ENCODE measurements at regions not wholly inside any gene's neighbourhood (a gene's known extent, or its start where the extent isn't known, plus 50 kb on each side); places are given as distances from the start of the nearest gene placed in this dataset.

- Mint-ChIP-seq H3K27ac (no peak overlapping the region), H3K4me1 (no peaks in the 10 kb centered on the region), H3K36me3 (no peaks in the 10 kb centered on the region), H3K4me3 (no peak overlapping the region), H3K27me3 (peaks cover 0 to 3% (median 0%) of the 10 kb centered on the region in 5 donors), H3K9me3 (peaks cover 0 to 7% (median 0%) of the 10 kb centered on the region in 11 donors)
- intact Hi-C loops (cut with micrococcal nuclease): no loop called here
- ATAC-seq: no peak
- no peak for DNase-seq
- H3K27ac ChIP-seq (ENCODE audit: low read depth, low read length): no peak overlapping the region
- ChIA-PET CTCF (no interaction called here), POLR2A (no interaction called here)
- H3K4me1 ChIP-seq (ENCODE audit: control insufficient read depth in 2 of 2, insufficient read depth in 2 of 2, low read length in 2 of 2): no peaks in the 10 kb centered on the region
- no peaks in the 10 kb centered on the region for H3K9me3 ChIP-seq (ENCODE audit: control insufficient read depth in 2 of 3, low read length in 3 of 3)
- H3K36me3 ChIP-seq (ENCODE audit: control insufficient read depth in 2 of 3, insufficient read depth in 3 of 3, low read length in 3 of 3): no peaks in the 10 kb centered on the region
- no peak overlapping the region for H3K4me3 ChIP-seq (ENCODE audit: low read length)
- H3K27me3 ChIP-seq (ENCODE audit: control insufficient read depth in 2 of 2, insufficient read depth in 2 of 2, low read length in 2 of 2): no peaks in the 10 kb centered on the region
These were observed 564.0 kb downstream of the IRX1 start for GRCh38 chr5:4159681-4160080.

GRCh38 chr5:4164167-4164566 is 568.5 kb downstream of the IRX1 start:
- no peak overlapping the region for H3K4me3 ChIP-seq (ENCODE audit: low read length)
- ChIA-PET CTCF (no interaction called here), POLR2A (no interaction called here)
- no peak overlapping the region for H3K27ac Mint-ChIP-seq
- no peak overlapping the region for H3K4me3 Mint-ChIP-seq
- no peak overlapping the region for H3K27ac ChIP-seq (ENCODE audit: low read depth, low read length)
- H3K36me3 ChIP-seq (ENCODE audit: control insufficient read depth in 2 of 3, insufficient read depth in 3 of 3, low read length in 3 of 3): no peaks in the 10 kb centered on the region
- DNase-seq: no peak
- no peaks in the 10 kb centered on the region for H3K4me1 Mint-ChIP-seq
- H3K9me3 Mint-ChIP-seq: peaks cover 0 to 7% (median 0%) of the 10 kb centered on the region in 11 donors
- no peaks in the 10 kb centered on the region for H3K36me3 Mint-ChIP-seq
- no peaks in the 10 kb centered on the region for H3K4me1 ChIP-seq (ENCODE audit: control insufficient read depth in 2 of 2, insufficient read depth in 2 of 2, low read length in 2 of 2)
- H3K27me3 ChIP-seq (ENCODE audit: control insufficient read depth in 2 of 2, insufficient read depth in 2 of 2, low read length in 2 of 2): no peaks in the 10 kb centered on the region
- intact Hi-C loops (cut with micrococcal nuclease): no loop called here
- no peak for ATAC-seq
- H3K27me3 Mint-ChIP-seq: peaks cover 0 to 3% (median 0%) of the 10 kb centered on the region in 5 donors
- no peaks in the 10 kb centered on the region for H3K9me3 ChIP-seq (ENCODE audit: control insufficient read depth in 2 of 3, low read length in 3 of 3)

GRCh38 chr5:4180703-4181102 is 585.1 kb downstream of the IRX1 start:
- no peaks in the 10 kb centered on the region for H3K27me3 Mint-ChIP-seq
- no peak for DNase-seq
- Histone ChIP-seq H3K4me1 (ENCODE audit: control insufficient read depth in 2 of 2, insufficient read depth in 2 of 2, low read length in 2 of 2) (no peaks in the 10 kb centered on the region), H3K36me3 (ENCODE audit: control insufficient read depth in 2 of 3, insufficient read depth in 3 of 3, low read length in 3 of 3) (no peaks in the 10 kb centered on the region), H3K4me3 (ENCODE audit: low read length) (no peak overlapping the region), H3K27me3 (ENCODE audit: control insufficient read depth in 2 of 2, insufficient read depth in 2 of 2, low read length in 2 of 2) (no peaks in the 10 kb centered on the region), H3K9me3 (ENCODE audit: control insufficient read depth in 2 of 3, low read length in 3 of 3) (no peaks in the 10 kb centered on the region), H3K27ac (ENCODE audit: low read depth, low read length) (no peak overlapping the region)
- ChIA-PET CTCF (no interaction called here), POLR2A (no interaction called here)
- H3K36me3 Mint-ChIP-seq: peaks cover 0 to 1% (median 0%) of the 10 kb centered on the region in 5 donors
- no peak overlapping the region for H3K27ac Mint-ChIP-seq
- H3K4me3 Mint-ChIP-seq: no peak overlapping the region
- H3K9me3 Mint-ChIP-seq: peaks cover 3 to 29% (median 13%) of the 10 kb centered on the region in 11 donors
- intact Hi-C loops (cut with micrococcal nuclease): no loop called here
- no peak for ATAC-seq
- H3K4me1 Mint-ChIP-seq: no peaks in the 10 kb centered on the region

GRCh38 chr5:4182144-4182543 is 586.5 kb downstream of the IRX1 start:
- POLR2A ChIA-PET: no interaction called here
- Mint-ChIP-seq H3K27me3 (no peaks in the 10 kb centered on the region), H3K4me1 (no peaks in the 10 kb centered on the region), H3K9me3 (peaks cover 3 to 25% (median 12%) of the 10 kb centered on the region in 11 donors), H3K27ac (no peak overlapping the region), H3K4me3 (no peak overlapping the region), H3K36me3 (peaks cover 0 to 3% (median 0%) of the 10 kb centered on the region in 5 donors)
- H3K4me1 ChIP-seq (ENCODE audit: control insufficient read depth in 2 of 2, insufficient read depth in 2 of 2, low read length in 2 of 2): no peaks in the 10 kb centered on the region
- no peaks in the 10 kb centered on the region for H3K9me3 ChIP-seq (ENCODE audit: control insufficient read depth in 2 of 3, low read length in 3 of 3)
- no peaks in the 10 kb centered on the region for H3K27me3 ChIP-seq (ENCODE audit: control insufficient read depth in 2 of 2, insufficient read depth in 2 of 2, low read length in 2 of 2)
- no peak overlapping the region for H3K4me3 ChIP-seq (ENCODE audit: low read length)
- no peak for ATAC-seq
- CTCF ChIA-PET: no interaction called here
- H3K36me3 ChIP-seq (ENCODE audit: control insufficient read depth in 2 of 3, insufficient read depth in 3 of 3, low read length in 3 of 3): no peaks in the 10 kb centered on the region
- no peak for DNase-seq
- intact Hi-C loops (cut with micrococcal nuclease): no loop called here
- H3K27ac ChIP-seq (ENCODE audit: low read depth, low read length): no peak overlapping the region

DNA sequence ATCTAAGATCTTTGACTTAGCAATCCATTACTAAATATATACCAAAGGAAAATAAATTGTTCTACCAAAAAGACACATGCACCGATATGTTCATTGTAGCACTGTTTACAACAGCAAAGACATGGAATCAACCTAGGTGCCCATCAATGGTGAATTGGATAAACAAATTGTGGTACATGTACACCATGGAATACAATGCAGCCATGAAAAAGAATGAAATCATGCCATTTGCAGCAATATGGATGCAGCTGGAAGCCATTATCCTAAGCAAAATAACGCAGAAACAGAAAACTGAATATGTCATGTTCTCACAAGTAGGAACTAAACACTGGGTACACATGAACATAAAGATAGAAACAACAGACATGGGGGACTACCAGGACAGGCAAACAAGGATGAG is 589.5 kb downstream of the IRX1 start:
- H3K9me3 Mint-ChIP-seq: peaks cover 0 to 28% (median 13%) of the 10 kb centered on the region in 11 donors
- intact Hi-C loops (cut with micrococcal nuclease): no loop called here
- CTCF ChIA-PET: no interaction called here

GRCh38 chr5:4188704-4189103 is 593.1 kb downstream of the IRX1 start:
- Histone ChIP-seq H3K27me3 (ENCODE audit: control insufficient read depth in 2 of 2, insufficient read depth in 2 of 2, low read length in 2 of 2) (no peaks in the 10 kb centered on the region), H3K4me3 (ENCODE audit: low read length) (no peak overlapping the region), H3K4me1 (ENCODE audit: control insufficient read depth in 2 of 2, insufficient read depth in 2 of 2, low read length in 2 of 2) (no peaks in the 10 kb centered on the region), H3K9me3 (ENCODE audit: control insufficient read depth in 2 of 3, low read length in 3 of 3) (no peaks in the 10 kb centered on the region), H3K27ac (ENCODE audit: low read depth, low read length) (no peak overlapping the region), H3K36me3 (ENCODE audit: control insufficient read depth in 2 of 3, insufficient read depth in 3 of 3, low read length in 3 of 3) (no peaks in the 10 kb centered on the region)
- no peak overlapping the region for H3K4me3 Mint-ChIP-seq
- DNase-seq (no peak), ATAC-seq (no peak)
- H3K36me3 Mint-ChIP-seq: peaks cover 0 to 3% (median 0%) of the 10 kb centered on the region in 5 donors
- H3K4me1 Mint-ChIP-seq: no peaks in the 10 kb centered on the region
- H3K9me3 Mint-ChIP-seq: peaks cover 0 to 24% (median 12%) of the 10 kb centered on the region in 11 donors
- intact Hi-C loops (cut with micrococcal nuclease): no loop called here
- ChIA-PET CTCF (no interaction called here), POLR2A (no interaction called here)
- no peak overlapping the region for H3K27ac Mint-ChIP-seq
- H3K27me3 Mint-ChIP-seq: no peaks in the 10 kb centered on the region

More for the DNA sequence above, 589.5 kb downstream of the IRX1 start:
- ATAC-seq: no peak
- Histone ChIP-seq H3K4me3 (ENCODE audit: low read length) (no peak overlapping the region), H3K9me3 (ENCODE audit: control insufficient read depth in 2 of 3, low read length in 3 of 3) (no peaks in the 10 kb centered on the region), H3K27ac (ENCODE audit: low read depth, low read length) (no peak overlapping the region), H3K27me3 (ENCODE audit: control insufficient read depth in 2 of 2, insufficient read depth in 2 of 2, low read length in 2 of 2) (no peaks in the 10 kb centered on the region), H3K36me3 (ENCODE audit: control insufficient read depth in 2 of 3, insufficient read depth in 3 of 3, low read length in 3 of 3) (no peaks in the 10 kb centered on the region), H3K4me1 (ENCODE audit: control insufficient read depth in 2 of 2, insufficient read depth in 2 of 2, low read length in 2 of 2) (no peaks in the 10 kb centered on the region)
- Mint-ChIP-seq H3K4me1 (no peaks in the 10 kb centered on the region), H3K4me3 (no peak overlapping the region), H3K36me3 (peaks cover 0 to 3% (median 0%) of the 10 kb centered on the region in 5 donors), H3K27ac (no peak overlapping the region), H3K27me3 (no peaks in the 10 kb centered on the region)
- POLR2A ChIA-PET: no interaction called here
- no peak for DNase-seq

GRCh38 chr5:4189317-4189716 is 593.7 kb downstream of the IRX1 start:
- Histone ChIP-seq H3K9me3 (ENCODE audit: control insufficient read depth in 2 of 3, low read length in 3 of 3) (no peaks in the 10 kb centered on the region), H3K4me3 (ENCODE audit: low read length) (no peak overlapping the region), H3K27me3 (ENCODE audit: control insufficient read depth in 2 of 2, insufficient read depth in 2 of 2, low read length in 2 of 2) (no peaks in the 10 kb centered on the region), H3K27ac (ENCODE audit: low read depth, low read length) (no peak overlapping the region), H3K4me1 (ENCODE audit: control insufficient read depth in 2 of 2, insufficient read depth in 2 of 2, low read length in 2 of 2) (no peaks in the 10 kb centered on the region), H3K36me3 (ENCODE audit: control insufficient read depth in 2 of 3, insufficient read depth in 3 of 3, low read length in 3 of 3) (no peaks in the 10 kb centered on the region)
- Mint-ChIP-seq H3K36me3 (peaks cover 0 to 3% (median 0%) of the 10 kb centered on the region in 5 donors), H3K27me3 (no peaks in the 10 kb centered on the region), H3K4me1 (no peaks in the 10 kb centered on the region), H3K4me3 (no peak overlapping the region), H3K9me3 (peaks cover 0 to 18% (median 10%) of the 10 kb centered on the region in 11 donors), H3K27ac (peak overlapping the region in 1 of 9 donors; percentile 51)
- intact Hi-C loops (cut with micrococcal nuclease): no loop called here
- ATAC-seq: no peak
- DNase-seq: peak in 5 of 9 donors; percentile 5 to 68 (median 36)
- CTCF ChIA-PET: no interaction called here
- POLR2A ChIA-PET: no interaction called here
